Activated CD8-positive, alpha-beta memory T cell treated with anti-CD3 and anti-CD28 coated beads for 36 hours (primary cell): ENCODE measurements at regions not wholly inside any gene's neighbourhood (a gene's known extent, or its start where the extent isn't known, plus 50 kb on each side); places are given as distances from the start of the nearest gene placed in this dataset.
"Not testable (repeated sequence)": the region's sequence is repeated elsewhere in the genome, so short reads cannot be mapped to it uniquely, and the experiment has no call there.

Source experiments
- CTCF ChIA-PET: fragments of 350-600 bp; sonication (Branson Sonifier 250); formaldehyde crosslinking; loops from one replicate; lab custom pipeline; 2021; ENCODE audit warnings: antibody characterized with exemption; lab: Charles Lee
- POLR2A ChIA-PET: fragments of 350-600 bp; sonication (Branson Sonifier 250); formaldehyde crosslinking; loops from one replicate; lab custom pipeline; 2021; ENCODE audit warnings: antibody characterized with exemption; lab: Charles Lee

GRCh38 chr6:21707524-21708319, 114.2 kb downstream of the SOX4 start:
- ChIA-PET CTCF (no interaction called here), POLR2A (no interaction called here)

DNA sequence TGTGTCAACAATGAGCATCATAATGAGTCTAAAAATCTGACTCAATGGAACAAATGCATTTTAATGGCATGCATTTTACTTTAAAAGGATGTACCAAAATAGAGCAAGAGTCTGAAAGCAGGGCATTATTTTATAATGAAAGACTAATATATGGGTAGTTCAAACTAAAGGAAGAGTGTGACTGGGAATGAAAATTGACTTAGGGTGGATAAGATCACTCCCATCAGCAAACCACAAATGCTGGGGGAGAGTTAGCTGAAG, 114.7 kb downstream of the SOX4 start:
- ChIA-PET POLR2A (no interaction called here), CTCF (no interaction called here)

GRCh38 chr6:21710216-21710615, 116.7 kb downstream of the SOX4 start:
- CTCF ChIA-PET = no interaction called here
- POLR2A ChIA-PET = no interaction called here

DNA sequence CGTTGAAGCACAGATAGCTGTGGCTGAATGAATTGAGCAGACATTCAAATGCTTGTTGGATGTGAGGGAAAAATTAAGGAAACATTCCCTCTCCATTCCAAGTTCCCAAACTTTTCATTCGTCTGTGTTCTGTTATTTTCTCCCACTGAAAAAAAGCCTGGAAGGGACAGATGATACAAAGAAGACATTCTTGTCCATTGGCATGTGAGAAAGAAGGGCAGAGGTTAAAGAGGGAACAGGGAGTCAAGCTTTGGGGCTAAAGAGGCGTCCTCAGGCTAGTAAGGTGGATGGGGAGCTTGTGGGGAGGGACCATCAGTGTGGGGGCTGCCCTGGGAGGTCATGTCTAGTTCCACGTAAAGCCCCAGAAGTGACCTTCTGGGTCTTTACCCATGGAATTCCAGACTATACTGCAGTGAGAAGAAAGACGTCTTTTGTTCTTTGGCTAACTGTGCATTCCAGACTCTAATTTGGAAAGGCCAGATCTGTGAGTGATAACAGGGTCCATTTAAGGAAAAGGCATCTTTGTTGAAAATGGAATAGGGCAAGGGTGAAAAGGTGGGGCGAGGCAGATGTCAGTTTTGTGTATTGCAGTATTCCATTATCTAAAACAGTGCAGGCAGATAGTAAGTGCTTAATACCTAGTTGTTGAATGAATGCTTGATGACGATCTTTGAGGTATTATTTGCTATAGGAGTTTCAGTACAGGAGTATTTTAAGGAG, 117.5 kb downstream of the SOX4 start:
- POLR2A ChIA-PET = no interaction called here
- CTCF ChIA-PET = no interaction called here

DNA sequence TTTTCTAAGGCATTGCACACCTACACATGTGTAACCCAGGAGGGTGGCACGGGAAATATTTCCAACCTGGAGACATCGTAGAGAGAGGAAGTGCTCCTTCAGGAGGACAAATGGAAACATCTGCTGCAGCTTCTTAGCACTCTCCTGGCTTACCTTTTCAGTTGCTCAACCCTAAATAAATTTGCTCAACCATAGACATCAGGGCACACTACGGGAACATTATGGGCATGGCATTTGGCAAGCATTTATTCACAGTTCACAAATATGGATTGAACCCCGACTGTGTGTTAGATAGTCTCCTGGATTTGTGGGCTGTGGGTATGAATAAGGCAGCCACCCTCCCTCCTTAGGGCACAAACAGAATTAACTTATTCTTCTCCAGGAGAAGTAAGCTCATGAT, 118.7 kb downstream of the SOX4 start:
- POLR2A ChIA-PET = no interaction called here
- CTCF ChIA-PET = no interaction called here

DNA sequence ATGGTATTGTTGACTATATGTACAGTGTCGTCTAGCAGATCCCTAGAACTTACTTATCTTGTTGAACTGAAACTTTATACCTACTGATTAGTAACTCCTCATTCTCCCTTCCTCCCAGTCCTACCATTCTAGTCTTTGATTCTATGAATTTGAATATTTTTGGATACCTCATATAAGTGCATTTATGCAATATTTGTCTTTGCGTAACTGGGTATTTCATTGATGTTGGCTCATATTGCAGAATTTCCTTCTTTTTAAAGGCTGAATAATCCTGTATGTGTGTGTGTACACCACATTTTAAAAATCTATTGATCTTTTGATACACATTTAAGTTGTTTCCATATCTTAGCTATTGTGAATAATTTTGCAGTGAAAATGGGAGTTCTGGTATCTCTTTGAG, 119.9 kb downstream of the SOX4 start:
- POLR2A ChIA-PET = no interaction called here
- CTCF ChIA-PET = no interaction called here

GRCh38 chr6:21715180-21715579, 121.6 kb downstream of the SOX4 start:
- ChIA-PET POLR2A (no interaction called here), CTCF (interaction anchor here (0.7 kb wide), 1 partner anchor 443 kb away, joined by 4 read pairs; no protein-coding TSS in a partner anchor)

DNA sequence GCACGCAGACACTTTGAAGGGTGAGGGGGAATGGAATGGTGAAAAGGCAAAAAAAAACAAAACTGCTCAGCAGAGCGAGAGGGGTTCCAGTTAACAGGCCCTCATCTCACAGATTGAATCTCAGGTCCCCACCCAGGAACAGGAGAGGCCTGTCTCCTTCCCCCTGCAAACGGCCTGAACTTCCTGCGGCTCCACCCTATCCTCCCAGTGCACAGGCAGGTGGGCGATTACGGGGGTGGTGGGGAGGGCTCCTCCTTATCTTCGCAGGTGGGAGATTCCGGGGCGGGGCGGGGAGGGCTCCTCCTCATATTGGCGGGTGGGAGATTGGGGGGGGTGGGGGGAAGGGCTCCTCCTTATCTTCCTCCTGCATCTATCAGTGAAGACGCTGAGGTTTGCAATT, 129.0 kb downstream of the SOX4 start:
- ChIA-PET POLR2A (no interaction called here), CTCF (no interaction called here)

- CTCF ChIA-PET = no interaction called here
- POLR2A ChIA-PET = no interaction called here
Measured at GRCh38 chr6:21726676-21727075, 133.1 kb downstream of the SOX4 start.

DNA sequence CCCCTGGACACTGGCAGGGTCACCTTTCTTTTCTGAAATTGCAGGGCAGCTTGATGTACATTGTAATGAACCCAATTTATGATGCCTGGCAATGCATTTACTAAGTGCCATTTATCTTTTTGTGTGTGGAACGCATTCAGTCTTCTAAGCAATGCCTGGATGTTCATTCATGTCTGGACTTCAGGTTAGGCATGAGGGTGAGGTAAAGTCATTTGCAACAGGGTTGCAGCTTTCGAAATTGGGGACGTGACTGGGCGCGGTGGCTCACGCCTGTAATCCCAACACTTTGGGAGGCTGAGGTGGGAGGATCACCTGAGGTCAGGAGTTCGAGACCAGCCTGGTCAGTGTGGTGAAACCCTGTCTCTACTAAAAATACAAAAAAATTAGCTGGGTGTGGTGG, 134.6 kb downstream of the SOX4 start:
- ChIA-PET CTCF (no interaction called here), POLR2A (no interaction called here)

DNA sequence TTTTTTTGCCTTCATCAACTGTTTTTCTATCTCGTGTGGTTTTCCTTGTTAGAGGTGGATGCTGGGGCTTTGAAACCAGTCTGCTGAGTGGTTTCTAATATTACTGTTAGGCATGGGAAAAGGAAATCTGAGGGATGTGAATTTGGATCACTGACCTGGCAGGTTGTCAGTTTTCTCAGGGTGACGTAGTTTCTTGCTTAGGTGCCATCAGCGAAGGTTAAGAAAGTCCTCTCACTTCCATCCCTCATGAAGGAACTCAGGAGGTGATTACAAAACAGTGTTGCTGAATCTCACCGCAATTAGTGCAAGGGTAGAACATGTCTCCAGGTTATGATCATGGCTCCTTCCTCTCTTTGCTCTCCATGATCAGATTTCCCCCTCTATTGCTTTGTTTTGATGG, 135.9 kb downstream of the SOX4 start:
- CTCF ChIA-PET = no interaction called here
- POLR2A ChIA-PET = no interaction called here

GRCh38 chr6:21730533-21730932, 137.0 kb downstream of the SOX4 start:
- CTCF ChIA-PET = no interaction called here
- POLR2A ChIA-PET = no interaction called here

DNA sequence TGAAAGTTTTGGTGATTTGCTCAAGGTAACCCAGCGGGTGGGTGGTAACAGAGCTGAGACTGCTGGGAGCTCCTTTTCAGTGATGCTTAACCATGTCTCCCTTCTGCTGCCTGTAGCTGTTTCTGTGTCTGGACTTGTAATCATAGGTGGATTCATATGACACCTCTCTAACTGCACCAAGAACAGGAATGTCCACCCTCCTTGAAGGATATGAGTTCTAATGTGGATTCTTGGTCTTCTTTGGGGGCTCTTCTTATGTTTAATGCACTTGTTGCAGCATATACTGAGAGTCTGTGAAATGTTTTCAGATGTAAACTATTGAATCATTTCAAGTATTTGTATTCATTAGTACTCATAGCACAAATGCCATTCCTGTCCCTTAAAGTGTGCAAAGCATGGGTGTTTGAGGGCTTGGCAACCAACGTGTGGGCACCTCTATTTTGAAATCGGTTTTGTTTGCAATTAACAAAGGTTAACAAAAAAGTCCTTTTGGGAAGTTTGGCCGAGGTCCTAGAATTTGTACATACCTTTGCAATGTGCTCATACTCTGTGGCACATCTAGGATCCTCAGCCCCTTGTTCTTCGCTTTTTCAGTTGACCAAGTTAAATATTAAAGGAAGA, 138.0 kb downstream of the SOX4 start:
- CTCF ChIA-PET = no interaction called here
- POLR2A ChIA-PET = no interaction called here

GRCh38 chr6:21732032-21732730, 138.6 kb downstream of the SOX4 start:
- CTCF ChIA-PET, POLR2A ChIA-PET: not testable (repeated sequence)

GRCh38 chr6:21732731-21733130, 139.2 kb downstream of the SOX4 start:
- CTCF ChIA-PET = no interaction called here
- POLR2A ChIA-PET = no interaction called here

GRCh38 chr6:21733311-21733710, 139.8 kb downstream of the SOX4 start:
- POLR2A ChIA-PET = no interaction called here
- CTCF ChIA-PET = no interaction called here

- POLR2A ChIA-PET = no interaction called here
- CTCF ChIA-PET = no interaction called here
Measured at GRCh38 chr6:21734204-21734603, 140.7 kb downstream of the SOX4 start.

DNA sequence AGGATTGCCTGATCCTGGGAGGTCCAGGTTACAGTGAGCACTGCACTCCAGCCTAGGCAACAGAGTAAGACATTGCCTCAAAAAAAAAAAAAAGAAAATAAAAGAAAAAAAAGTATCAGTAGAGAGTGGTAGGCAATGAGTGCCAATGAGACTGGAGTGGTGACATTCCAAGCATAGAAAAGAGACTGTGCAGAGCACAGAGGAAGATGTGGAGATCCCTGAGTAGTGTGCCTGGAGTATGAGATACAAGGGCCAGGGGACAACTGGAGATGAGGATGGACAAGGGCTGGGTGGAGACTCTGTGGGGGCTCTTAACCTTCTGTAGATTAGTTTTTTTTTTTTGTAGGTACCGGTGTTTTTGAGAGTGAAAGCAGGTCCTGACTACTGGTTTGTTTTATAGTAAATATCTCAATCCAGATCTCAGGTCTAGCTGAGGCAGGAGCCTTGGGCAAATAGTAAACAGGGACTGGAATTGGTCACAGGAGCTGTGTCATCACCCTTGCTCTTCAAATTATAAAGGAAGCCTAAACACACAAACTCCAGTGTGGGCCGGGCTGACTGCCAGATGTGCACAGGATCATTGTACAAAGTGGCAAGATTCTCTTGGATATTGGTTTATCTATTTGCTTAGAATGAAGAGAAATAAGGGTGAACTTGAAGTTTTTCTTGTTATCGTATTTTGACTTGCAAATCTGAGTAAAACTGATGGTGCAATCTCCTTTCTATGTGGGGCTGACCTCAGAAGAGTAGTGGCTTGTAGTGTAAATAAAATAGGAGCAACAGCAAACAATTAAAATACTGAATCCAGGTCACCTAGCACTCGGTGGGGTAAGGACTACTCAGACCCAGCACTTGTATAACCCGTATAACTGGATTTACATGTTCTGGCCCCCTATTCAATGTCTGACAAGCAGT, 144.9 kb downstream of the SOX4 start:
- ChIA-PET CTCF (no interaction called here), POLR2A (no interaction called here)

- POLR2A ChIA-PET = no interaction called here
- CTCF ChIA-PET = no interaction called here
Measured at GRCh38 chr6:21739241-21739640, 145.7 kb downstream of the SOX4 start.
